Hematopoietic multipotent progenitor cell treated with erythropoietin and hydrocortisone succinate and interleukin-3 and kit ligand, for 6 days (in vitro differentiated cells): ENCODE measurements at regions not wholly inside any gene's neighbourhood (a gene's known extent, or its start where the extent isn't known, plus 50 kb on each side); places are given as distances from the start of the nearest gene placed in this dataset.
"Not testable (repeated sequence)": the region's sequence is repeated elsewhere in the genome, so short reads cannot be mapped to it uniquely, and the experiment has no call there.

Experiments used
- DNase-seq: peaks from one replicate; pipeline ENCODE4 v3.0.0-alpha.2; 2015

DNA sequence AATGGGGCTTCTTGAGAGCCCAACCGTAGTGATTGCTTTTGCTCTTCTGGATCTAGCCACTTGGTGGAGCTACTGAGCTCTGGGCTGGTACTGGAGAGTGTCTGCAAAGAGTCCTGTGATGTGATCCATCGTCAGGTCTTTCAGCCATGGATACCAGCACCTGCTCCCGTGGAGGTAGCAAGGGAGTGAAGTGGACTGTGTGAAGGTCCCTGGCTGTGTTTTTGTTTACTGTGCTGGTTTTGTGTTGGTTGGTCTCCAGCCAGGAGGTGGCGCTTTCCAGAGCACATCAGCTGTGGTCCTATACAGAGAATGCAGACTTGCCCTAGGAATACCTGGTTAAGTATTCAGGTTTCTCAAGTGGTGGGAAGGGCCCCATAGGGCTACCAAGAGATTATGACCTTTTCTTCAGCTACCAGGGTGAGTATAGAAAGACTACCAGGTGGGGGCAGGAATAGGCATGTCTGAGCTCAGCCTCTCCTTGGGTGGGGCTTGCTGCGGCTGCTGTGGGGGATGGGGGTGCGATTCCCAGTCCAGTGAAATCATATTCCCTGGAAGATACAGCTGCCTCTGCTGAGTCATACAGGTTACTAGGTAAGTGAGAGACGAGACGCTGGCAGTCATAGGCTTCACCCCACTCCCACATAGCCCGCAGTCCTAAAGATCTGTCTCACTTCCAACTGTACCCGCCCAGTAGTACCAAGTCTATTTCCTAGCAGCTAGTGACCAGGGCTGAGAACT lies 733.7 kb downstream of the ZNF385D start:
- DNase-seq = no peak

DNA sequence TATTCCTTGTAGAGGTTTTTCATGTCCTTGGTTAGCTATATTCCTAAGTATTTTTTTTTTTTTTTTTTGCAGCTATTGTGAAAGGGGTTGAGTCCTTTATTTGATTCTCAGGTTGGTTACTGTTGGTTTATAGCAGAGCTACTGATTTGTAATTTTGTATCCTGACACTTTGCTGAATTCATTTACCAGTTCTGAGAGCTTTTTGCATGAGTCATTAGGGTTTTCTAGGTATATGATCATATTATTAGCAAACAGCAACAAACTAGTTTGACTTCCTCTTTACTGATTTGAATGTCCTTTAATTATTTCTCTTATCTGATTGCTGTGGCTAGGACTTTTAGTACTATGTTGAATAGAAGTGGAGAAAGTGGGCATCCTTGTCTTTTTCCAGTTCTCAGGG lies 737.4 kb downstream of the ZNF385D start:
- no peak for DNase-seq

DNA sequence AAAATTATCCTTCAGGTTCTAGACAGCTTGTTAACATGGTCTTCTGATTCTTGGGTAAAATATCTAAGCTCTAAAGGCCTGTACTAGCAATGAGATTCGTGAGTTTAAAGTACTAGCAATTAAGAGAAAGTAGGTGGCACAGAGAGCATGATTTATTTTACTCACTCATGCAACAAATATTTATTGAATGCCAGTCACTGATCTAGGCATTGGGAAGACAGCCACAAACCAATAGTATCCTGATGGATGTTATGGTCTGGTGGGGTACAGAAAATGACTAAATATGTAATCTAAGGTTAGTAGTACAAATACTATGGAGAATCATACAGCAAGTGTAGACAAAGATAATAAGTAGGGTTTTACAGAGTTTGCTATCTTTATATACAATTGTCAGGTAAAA lies 751.3 kb downstream of the ZNF385D start:
- no peak for DNase-seq

DNA sequence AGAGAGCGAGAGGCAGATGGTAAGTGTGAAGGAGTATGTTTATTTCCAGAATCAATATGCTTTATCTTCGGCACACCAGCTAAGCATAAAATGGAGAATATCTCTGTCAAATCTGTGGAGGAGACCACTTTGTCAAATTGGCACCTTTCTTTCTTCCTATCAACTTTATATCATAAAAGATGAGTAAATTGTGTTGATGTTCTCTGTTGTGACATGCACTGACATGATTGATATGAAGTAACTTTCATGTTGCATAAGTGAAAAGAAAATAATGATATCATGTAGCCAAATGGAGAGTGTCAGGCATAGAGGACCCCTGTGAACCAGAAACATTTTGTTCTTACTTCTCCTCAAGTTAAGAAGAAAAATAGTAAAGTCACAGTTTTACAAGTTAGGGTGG lies 753.8 kb downstream of the ZNF385D start:
- DNase-seq = no peak

DNA sequence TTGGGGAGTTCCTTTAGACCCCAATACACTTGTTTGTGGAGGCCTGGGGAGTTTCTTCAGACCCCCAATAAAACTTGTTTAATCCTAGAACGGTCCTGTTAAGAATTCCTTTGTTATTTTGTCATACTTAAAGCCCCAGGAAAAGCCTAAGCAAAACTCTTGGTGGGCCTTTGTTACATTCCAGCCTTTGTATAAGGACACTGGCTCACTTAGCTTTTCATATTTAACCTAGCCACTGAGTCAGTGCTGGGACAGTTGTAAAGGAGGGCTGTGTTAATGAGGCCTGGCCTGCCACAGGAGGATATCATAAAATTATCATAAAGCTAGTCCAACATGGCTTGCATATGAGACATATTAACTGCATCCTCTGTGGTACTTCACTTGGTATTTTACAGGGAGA lies 760.1 kb downstream of the ZNF385D start:
- no peak for DNase-seq

DNA sequence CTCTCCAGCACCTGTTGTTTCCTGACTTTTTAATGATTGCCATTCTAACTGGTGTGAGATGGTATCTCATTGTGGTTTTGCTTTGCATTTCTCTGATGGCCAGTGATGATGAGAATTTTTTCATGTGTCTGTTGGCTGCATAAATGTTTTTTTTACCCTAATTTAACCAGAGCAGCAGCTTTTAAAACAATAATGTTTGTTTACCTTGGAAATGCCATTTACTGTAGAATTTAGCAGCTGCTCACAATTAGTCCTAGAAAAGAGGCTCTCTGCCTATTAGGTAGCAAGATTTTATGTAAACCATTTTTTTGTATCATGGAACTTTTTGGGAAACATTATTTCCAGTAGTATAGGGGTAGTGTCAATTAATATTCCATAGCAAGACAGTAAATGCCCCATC lies 761.4 kb downstream of the ZNF385D start:
- DNase-seq = not testable (repeated sequence)

DNA sequence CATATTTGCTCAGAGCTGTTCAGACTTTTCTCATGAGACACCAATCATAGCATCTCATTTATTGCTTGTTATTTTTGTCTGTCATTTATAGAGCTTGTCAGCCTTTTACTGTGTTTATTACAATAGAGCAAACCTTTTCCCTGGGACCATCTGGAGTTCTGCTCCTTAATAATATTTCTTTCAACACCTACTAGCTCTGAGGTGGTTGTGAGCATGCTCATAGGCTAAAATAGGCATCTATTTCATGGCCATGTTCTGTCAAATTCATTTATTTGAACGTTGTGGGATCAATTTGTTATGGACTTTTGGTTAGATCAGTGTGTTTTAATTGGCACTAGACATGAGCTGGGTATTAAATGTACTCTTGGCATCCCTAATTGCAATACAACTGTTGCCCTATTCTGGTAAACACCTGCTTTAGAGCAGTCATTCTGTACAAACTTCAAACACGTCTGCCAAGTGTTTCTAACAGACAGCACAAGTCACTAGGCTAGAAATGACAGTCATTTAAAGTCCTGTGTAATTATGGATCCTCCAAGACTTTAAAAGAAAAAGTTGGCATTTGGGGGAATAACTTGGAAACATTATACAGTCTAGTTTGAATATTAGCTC lies 766.3 kb downstream of the ZNF385D start:
- DNase-seq = no peak

DNA sequence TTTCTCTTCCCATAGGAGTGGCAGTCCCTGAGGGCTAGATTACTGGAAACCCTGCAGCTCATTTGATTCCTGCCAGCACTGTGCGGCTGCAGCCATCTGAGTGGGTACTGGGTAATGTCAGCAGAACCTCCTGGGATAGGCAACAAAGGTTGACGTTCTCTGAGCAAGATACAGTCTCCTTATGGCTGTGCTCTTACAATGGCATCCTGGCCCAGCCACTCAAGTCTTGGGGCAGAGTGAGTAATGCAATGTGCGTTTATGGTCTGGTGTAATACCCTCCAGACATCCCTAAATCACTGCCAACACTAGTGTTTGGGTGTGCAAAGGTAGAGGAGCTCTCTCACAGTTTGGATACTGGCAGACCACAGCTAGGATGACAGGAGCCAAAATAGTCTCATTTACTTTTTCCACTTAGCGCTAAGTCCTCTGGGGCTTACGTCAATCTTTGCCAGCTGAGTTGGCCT lies 775.8 kb downstream of the ZNF385D start:
- DNase-seq = no peak

DNA sequence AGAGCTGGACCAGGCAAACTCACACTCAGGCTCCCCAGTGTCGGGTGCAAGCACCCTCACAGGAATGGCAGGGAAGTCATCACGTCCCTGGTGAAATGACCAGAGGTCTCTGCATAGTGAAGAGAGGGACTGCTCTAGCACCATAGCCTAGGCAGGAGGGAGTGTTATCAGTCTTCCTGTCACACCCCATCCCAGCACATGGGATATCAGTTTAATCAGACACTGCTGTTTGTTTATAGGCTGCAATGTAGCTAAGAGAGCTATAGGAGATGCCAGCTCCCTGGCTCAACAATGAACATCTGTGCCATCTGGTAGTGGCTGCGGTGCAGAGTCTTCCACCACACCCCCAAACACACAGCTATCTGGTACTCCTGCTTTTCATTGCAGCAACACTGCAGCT lies 776.6 kb downstream of the ZNF385D start:
- DNase-seq = no peak

DNA sequence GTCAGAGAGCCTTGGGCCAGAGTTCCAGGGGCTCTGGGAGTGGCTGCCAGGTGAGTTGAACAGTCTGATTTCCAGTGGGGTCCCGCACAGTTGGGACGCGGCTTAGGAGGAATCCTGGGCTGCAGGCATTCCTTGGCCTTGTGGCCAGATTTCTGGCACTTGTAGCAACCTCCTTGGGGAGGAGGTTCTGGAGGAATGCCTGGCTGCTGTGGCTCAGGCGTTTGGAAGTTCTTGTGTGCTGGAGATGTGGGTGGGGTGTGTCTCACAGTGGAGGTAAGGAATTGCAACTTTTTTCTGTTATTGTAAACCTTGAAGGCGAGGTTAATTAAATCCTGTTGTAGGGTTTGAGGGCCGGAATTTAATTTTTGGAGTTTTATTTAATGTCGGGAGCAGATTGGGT lies 780.2 kb downstream of the ZNF385D start:
- not testable (repeated sequence) for DNase-seq

DNA sequence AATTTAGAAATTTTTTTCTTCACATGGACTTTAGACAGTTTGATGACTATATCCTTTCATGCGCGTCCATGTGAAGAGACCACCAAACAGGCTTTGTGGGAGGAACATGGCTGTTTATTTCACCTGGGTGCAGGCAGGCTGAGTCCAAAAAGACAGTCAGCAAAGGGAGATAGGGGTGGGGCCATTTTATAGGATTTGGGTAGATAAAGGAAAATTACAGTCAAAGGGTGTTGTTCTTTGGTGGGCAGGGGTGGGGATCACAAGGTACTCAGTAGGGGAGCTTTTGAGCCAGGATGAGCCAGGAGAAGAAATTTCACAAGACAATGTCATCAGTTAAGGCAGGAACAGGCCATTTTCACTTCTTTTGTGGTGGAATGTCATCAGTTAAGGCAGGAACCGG lies 781.5 kb upstream of the SGO1 start:
- DNase-seq = not testable (repeated sequence)

DNA sequence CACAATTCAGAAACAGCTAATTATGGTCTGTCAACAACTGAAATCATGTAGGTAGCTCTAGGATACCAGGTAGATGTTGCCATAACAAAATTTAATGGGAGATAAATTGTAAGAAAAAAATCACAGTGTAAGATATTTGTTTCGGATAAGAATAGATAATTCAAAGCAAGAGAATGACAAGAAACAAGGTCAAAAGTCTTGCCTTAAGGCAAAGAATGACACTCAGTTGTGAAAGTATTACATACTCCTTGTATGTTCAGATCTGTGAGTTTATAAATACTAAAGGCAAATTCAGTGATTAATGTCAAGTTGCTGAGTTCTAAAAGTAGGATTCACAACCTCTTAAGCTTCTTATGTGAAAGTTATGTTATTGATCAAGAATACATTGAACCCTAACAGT lies 772.2 kb upstream of the SGO1 start:
- no peak for DNase-seq

DNA sequence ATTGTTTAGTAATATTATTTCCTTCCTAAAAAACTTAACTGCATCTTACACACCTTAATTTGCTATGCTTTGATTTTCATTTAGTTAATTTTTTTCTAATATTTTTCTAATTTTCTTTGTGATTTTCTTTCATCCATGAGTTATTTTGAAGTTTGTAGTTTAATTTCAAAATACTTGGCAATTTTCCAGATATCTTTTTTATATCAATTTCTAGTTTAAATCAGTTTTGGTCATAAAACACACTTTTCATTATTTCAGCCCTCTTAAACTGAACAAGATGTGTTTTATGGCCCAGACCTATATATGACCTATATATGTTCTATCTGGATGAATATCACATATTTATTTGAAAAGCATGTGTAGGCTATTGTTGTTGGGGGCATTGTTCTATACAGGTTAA lies 759.9 kb upstream of the SGO1 start:
- no peak for DNase-seq

DNA sequence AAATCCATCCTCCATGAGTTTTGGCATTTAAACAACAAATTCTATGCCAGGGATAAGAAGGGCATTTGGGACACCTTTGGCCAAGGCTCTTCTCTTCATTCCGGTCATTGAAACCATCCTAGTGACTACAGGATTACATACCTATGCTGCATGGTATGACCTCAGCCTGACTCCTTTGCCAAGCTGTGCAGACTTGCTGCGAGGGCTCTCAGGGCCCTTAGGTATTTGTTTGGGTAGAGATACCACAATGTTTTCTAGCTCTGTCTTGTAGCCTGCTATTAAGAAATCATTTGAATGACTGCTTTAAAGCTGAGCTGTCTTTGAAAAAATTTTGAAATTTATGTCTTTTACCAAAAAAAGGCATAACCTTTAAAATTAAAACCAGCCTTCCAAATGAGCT lies 749.8 kb upstream of the SGO1 start:
- no peak for DNase-seq

DNA sequence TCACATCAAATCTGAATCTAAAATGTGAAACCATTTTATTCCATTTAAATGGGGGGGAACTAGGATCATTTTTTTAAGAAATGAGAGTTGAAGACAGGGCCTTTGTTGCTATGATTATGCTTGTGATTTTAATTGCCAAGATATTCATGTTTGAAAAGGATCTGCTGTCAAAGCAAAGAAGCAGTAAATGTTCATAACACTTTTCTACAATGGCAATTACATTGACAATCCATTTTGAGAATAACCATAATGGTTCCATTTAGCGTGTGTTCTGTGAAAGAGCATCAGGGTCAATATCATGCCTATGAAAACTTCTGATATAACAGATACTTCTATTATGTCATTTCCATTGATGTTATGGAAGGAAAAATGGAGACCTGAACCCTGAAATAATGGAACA lies 745.8 kb upstream of the SGO1 start:
- DNase-seq = no peak

DNA sequence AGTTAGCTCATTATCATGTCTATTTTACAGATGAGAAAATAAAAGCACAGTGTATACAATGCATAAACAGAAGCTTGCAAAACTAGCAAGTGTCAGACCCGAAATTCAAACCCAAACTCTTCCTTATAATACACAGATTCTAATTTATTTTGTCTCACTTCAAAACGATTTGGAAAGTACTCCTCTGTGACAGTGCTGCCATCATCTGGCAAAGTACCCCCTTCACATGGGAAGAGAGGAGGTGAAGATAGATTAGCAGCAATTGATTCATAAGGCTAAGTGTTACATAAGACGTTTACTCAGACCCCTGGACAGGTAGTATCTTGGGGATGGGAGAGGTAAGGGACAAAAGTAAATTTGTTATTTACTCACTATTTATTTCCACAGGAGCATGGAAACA lies 744.0 kb upstream of the SGO1 start:
- DNase-seq = no peak

DNA sequence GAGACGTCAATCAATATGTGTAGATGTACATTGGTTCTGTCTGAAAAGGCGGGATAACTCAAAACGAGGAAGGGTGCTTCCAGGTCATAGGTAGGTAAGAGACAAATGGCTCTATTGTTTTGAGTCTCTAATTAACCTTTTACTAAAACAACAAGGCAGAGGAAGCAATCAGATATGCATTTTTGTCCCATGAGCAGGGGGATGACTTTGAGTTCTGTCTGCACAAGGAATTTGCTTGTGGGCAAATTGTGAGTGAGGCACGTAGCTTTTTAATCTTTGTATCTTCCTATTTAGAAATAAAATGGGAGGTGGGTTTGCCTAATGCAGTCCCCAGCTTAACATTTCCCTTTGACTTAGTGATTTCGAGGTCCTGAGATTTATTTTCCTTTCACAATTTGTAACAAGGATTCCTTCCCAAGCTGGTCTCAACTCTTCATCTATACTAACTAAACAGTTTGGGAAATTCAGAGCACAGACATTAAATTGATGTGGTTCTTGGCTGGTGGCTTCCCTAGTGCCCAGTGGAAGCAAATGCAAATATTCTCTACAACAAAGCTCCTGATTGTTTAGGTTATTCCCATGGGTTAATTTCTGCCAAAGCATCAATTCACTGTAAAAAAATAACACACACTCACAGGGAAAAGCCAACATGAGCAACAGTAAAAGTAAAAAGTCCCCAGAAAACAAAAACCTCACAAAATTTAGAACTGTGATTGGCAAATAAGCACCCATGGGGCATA lies 738.8 kb upstream of the SGO1 start:
- no peak for DNase-seq

DNA sequence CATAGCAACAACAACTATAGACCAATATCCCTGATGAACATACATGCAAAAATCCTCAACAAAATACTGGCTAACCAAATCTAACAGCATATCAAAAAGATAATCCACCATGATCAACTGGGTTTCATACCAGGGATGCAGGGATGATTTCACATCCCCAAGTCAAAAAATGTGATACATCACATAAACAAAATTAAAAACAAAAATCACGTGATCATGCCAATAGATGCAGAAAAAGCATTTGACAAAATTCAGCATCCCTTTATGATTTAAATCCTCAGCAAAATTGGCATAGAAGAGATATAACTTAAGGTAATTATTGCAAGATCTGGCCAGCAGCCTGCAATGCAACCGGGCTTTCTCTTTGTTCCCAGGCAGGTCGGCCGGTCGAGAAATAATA lies 735.1 kb upstream of the SGO1 start:
- not testable (repeated sequence) for DNase-seq

DNA sequence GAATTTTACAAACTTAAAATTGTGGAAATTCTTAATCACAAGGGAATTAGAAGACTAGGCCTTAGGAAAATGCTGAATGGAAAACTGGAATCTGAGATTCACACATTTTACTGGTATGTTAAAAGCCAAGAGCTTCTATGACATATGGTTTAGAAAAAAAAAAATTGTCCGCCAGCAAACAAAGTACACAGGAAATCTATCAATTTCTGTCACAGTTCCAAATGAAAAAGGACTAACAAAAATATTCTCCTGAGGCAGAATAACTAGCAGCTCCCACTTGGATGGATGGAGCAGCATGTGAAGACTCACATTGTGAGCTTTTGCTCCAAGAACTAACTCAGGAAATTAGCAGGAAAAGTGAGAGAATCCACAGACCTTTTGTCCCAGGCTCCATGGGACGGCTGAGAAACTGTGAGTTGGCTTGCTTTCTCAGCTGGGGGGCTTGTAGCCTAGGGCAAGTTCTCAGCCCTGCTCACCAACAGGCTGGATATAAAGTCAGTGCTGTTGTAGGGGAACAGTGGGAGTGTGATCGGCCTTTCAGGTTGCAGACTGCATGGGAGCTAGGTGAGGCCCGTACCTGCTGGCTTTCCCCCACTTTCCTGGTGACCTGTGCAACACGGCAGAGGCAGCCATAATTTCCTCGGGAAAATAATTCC lies 731.1 kb upstream of the SGO1 start:
- DNase-seq = no peak

DNA sequence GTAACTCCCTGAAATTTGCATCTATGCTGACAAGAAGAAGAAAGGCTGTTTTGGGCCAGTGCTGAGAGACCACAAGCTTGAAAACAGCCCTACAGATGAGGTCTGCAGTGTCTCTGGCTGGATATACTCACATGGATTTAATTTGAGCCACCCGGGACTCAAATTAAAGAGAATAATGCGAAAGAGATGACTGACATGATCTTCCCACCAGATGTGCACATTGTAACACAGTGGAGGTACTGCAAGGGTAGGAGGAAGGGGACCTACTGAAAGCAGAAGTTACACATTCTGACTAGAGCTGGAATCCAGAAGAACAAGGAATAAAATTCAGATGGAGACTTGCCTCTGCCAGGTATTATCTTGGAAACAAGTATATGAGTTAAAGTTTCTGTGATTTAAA lies 728.3 kb upstream of the SGO1 start:
- DNase-seq = no peak

DNA sequence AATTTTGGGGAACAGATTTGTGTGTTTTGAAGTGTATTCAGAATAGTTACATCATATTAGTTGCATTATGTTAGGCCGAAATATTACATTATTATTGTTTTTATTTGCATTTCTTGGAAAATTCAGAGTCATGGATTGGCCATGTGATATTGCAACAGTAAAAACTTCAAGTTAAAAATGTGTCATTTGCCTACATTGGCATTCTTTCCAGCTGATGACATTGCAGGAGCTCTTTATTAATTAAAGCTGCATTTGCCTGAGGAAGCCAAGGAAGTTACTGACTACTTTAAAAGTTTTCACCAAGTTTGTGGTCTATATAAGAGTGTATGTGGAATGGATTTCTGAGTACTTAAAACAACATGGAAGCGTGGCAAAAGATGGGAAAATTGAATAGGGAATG lies 726.4 kb upstream of the SGO1 start:
- no peak for DNase-seq

DNA sequence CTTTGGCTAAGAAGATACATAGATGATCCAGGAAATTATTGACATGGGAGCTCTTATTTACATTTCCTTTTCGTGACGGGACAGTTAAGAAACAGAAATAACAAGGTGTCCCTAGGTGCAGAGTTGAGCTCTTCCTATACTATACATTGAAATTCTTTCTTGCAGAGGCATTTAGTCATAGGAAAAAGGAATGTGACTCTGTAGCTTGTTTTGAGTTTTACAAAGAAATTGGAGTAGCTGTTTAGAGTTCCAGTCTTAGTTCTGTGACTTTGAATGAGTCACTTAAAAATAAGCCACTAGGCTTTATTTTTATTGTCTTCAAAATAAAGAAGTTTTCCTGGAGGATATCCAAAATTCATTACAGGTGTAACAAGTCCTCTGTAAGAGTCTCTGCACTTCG lies 723.5 kb upstream of the SGO1 start:
- no peak for DNase-seq

DNA sequence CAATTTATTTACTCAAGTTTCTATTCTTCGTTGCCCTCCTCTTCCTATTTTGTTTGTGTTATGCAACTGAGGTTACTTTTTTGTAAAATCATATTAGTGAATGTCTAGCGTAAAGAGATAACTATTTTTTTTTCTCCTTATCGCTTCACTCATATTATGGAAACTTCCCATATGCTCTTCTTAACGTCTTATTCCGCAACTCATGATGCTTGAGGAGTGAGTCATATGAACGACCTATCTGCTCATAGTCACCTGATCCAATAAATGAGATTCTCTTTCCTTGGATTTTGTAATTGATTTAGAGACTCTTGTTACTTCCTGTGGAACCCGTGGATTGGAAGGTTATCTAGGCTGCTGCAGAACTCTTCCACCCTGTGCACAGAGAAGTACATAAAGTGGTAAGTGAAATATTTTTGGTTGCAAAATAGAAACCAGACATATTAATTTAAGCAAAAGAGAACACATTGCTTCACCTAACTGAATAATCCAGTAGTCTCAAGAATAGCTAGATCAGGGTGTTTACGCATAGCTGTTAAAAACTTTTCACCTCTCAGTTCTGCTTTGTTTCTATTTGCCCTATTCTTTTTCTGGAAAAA lies 719.3 kb upstream of the SGO1 start:
- DNase-seq = no peak
